ENCODE measurements at regions not wholly inside any gene's neighbourhood (a gene's known extent, or its start where the extent isn't known, plus 50 kb on each side); places are given as distances from the start of the nearest gene placed in this dataset.

DNA sequence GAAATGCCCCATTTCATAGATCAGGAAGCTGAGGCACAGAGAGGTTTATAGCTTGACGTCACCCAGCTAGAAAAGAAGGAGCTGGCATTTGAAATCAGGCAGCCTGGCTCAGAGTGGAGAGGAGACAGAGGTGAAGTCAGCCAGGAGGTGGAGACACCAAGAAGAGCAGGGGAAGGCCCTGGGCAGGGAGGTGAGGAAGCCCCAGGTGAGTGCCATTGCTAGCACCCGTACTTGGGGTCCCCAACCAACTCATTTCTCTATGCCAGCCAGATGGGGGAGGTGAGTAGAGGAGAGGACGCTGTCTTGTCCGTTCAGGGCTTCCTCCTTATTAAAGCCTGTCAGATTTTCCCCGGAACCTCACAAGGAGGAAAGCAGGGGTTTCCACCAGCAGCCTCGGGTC lies 149.6 kb upstream of the TLE3 start:
- Histone ChIP-seq H3K36me3 (ENCODE audit: control insufficient read depth in 2 of 2, insufficient read depth in 2 of 2, low read length in 2 of 2) (no peaks in the 10 kb centered on the region), H3K4me3 (ENCODE audit: low read length in 2 of 2) (no peak overlapping the region), H3K9ac (ENCODE audit: low read length in 2 of 2) (no peak overlapping the region), H3K9me3 (ENCODE audit: control insufficient read depth in 2 of 2, low read length in 2 of 2) (no peaks in the 10 kb centered on the region), H3K4me1 (ENCODE audit: control insufficient read depth, insufficient read depth, low read length) (no peaks in the 10 kb centered on the region), H3K27ac (ENCODE audit: low read length) (no peak overlapping the region), H3K27me3 (ENCODE audit: control insufficient read depth in 1 of 2, insufficient read depth in 2 of 2, low read length in 2 of 2) (no peaks in the 10 kb centered on the region)

DNA sequence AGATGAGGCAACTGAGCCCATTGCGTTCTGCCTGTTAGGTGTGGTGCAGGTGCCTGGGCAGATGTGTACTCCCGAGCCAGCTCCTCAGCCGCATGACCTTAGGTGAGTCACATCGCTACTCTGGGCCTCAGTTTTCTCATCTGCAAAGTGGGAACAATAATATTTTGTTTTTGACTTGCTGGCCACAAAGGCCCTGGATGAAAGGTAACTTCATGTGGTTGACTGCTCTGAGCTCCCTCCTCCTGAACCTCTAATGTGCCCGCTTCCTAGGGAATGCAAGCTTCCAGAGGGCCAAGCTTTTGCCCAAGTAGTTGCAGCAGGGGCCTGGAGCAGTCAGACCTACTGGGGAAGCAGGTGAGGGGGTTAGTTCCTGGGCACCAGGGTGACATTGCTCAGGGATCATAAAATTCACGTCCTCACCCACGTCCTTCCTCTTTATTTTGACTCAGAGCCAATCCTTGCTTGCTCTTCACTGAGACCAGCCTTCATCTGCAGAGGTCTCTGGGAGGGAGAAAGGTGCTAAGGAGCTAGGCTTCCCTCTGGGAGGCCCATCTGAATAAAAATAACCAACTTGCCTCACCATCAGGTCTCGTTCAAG lies 149.0 kb upstream of the TLE3 start:
- H3K4me3 ChIP-seq (ENCODE audit: low read length in 2 of 2), result no peak overlapping the region
- H3K4me1 ChIP-seq (ENCODE audit: control insufficient read depth, insufficient read depth, low read length), result no peaks in the 10 kb centered on the region
- H3K36me3 ChIP-seq (ENCODE audit: control insufficient read depth in 2 of 2, insufficient read depth in 2 of 2, low read length in 2 of 2), result no peaks in the 10 kb centered on the region
- H3K9me3 ChIP-seq (ENCODE audit: control insufficient read depth in 2 of 2, low read length in 2 of 2), result no peaks in the 10 kb centered on the region
- no peak overlapping the region for H3K27ac ChIP-seq (ENCODE audit: low read length)
- no peaks in the 10 kb centered on the region for H3K27me3 ChIP-seq (ENCODE audit: control insufficient read depth in 1 of 2, insufficient read depth in 2 of 2, low read length in 2 of 2)
- no peak overlapping the region for H3K9ac ChIP-seq (ENCODE audit: low read length in 2 of 2)

DNA sequence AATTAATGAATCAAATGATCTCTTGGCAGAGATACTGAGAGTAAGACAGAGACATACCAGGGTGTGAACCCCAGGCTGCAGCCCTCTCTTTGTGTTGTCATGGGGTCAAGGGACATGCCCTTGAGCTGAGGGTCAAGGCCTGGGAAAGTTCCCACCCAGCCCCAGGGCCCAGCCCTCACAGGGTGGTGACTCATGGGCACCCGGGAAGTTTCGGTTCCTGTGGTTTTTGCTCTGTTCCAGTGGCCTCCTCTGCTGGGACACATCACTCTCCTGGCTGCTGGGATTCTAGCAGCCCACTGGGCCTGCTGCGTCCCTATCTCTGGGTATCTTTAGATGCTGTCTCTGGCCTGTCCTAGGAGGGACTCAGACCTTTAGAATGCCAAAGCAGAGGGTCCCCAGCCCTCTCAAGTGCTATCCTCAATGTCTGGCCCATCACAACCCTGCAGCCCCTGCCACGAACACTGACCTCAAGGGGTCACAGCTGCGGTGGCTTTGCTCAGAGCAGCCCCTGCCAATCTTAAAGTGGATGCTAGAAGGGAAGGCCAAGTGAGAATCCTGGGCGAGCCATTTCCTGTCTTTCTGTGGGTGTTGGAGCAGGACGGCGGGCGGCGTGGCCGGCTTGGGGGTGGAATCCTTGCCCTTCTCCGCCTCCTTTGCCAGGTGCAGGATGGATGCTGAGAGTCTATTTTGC lies 148.4 kb upstream of the TLE3 start:
- H3K4me1 ChIP-seq (ENCODE audit: control insufficient read depth, insufficient read depth, low read length), result no peaks in the 10 kb centered on the region
- H3K27me3 ChIP-seq (ENCODE audit: control insufficient read depth in 1 of 2, insufficient read depth in 2 of 2, low read length in 2 of 2), result no peaks in the 10 kb centered on the region
- H3K4me3 ChIP-seq (ENCODE audit: low read length in 2 of 2), result no peak overlapping the region
- H3K9ac ChIP-seq (ENCODE audit: low read length in 2 of 2), result no peak overlapping the region
- H3K36me3 ChIP-seq (ENCODE audit: control insufficient read depth in 2 of 2, insufficient read depth in 2 of 2, low read length in 2 of 2), result no peaks in the 10 kb centered on the region
- no peak overlapping the region for H3K27ac ChIP-seq (ENCODE audit: low read length)
- H3K9me3 ChIP-seq (ENCODE audit: control insufficient read depth in 2 of 2, low read length in 2 of 2), result no peaks in the 10 kb centered on the region

DNA sequence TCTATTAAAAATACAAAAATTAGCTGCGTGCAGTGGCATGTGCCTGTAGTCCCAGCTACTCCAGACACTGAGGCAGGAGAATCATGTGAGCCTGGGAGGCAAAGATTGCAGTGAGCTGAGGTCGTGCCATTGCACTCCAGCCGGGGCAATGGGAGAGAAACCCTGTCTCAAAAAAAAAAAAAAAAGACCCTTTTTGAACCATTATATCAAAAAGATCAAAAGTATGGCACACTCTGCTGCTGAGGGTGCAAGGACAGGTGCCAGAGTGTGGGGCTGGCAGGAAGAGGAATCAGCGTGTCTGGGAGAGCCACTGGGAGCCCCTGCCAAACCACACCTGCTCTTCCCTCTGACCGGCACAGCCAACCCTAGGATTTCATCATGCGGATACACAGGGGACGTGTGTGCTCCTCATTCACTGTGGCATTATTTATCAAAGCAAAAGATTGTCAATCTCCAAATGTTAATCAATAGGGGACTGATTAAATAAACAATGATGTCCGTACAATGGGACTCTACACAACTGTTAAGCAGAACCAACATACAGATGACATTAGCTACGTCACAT lies 147.3 kb upstream of the TLE3 start:
- Histone ChIP-seq H3K9me3 (ENCODE audit: control insufficient read depth in 2 of 2, low read length in 2 of 2) (no peaks in the 10 kb centered on the region), H3K4me3 (ENCODE audit: low read length in 2 of 2) (no peak overlapping the region), H3K9ac (ENCODE audit: low read length in 2 of 2) (no peak overlapping the region), H3K36me3 (ENCODE audit: control insufficient read depth in 2 of 2, insufficient read depth in 2 of 2, low read length in 2 of 2) (no peaks in the 10 kb centered on the region), H3K4me1 (ENCODE audit: control insufficient read depth, insufficient read depth, low read length) (no peaks in the 10 kb centered on the region), H3K27me3 (ENCODE audit: control insufficient read depth in 1 of 2, insufficient read depth in 2 of 2, low read length in 2 of 2) (no peaks in the 10 kb centered on the region), H3K27ac (ENCODE audit: low read length) (no peak overlapping the region)

DNA sequence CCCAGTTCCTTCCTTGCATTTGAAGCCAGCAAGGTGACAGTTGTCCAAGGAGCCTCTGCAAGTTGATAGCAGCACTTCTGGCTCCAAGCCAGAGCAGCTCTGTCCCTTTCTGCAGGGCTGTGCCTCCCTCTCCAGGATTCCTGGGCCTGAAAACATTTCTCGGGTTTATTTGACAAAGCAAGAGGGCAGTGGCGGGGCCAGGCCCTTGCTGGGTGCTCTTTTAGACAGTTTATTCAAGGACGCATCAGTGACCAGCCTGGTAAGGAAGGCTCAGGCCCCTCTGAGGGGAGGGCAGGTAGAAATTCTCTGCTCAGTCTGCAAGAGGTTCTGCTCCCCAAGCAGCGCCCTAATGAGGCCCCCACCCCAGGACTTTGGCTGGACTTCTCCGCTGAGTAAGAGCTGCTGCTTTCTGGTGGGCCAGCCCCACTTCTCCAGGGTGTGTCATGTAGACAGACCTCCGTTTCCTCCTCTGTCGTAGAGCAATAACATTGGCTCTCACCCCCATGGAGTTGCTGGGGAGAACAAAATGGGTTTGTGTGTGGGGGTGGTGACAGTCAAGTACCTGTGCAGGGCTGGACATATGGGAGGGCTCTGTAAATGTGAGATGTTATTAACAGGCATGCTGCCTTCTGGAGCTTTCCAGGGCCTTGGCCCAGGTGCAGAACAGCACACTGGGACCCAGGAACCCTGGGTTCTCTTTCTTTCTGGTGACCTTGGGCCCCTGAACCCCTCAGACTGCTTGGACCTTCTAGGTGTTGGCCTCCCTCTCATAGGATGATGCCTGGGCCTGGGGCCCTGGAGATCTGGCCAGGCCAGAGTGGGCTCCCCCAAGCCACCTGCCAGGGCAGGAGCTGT lies 146.2 kb upstream of the TLE3 start:
- Histone ChIP-seq H3K27ac (ENCODE audit: low read length) (no peak overlapping the region), H3K36me3 (ENCODE audit: control insufficient read depth in 2 of 2, insufficient read depth in 2 of 2, low read length in 2 of 2) (no peaks in the 10 kb centered on the region), H3K9me3 (ENCODE audit: control insufficient read depth in 2 of 2, low read length in 2 of 2) (no peaks in the 10 kb centered on the region), H3K4me1 (ENCODE audit: control insufficient read depth, insufficient read depth, low read length) (no peaks in the 10 kb centered on the region), H3K9ac (ENCODE audit: low read length in 2 of 2) (no peak overlapping the region), H3K27me3 (ENCODE audit: control insufficient read depth in 1 of 2, insufficient read depth in 2 of 2, low read length in 2 of 2) (no peaks in the 10 kb centered on the region), H3K4me3 (ENCODE audit: low read length in 2 of 2) (no peak overlapping the region)

DNA sequence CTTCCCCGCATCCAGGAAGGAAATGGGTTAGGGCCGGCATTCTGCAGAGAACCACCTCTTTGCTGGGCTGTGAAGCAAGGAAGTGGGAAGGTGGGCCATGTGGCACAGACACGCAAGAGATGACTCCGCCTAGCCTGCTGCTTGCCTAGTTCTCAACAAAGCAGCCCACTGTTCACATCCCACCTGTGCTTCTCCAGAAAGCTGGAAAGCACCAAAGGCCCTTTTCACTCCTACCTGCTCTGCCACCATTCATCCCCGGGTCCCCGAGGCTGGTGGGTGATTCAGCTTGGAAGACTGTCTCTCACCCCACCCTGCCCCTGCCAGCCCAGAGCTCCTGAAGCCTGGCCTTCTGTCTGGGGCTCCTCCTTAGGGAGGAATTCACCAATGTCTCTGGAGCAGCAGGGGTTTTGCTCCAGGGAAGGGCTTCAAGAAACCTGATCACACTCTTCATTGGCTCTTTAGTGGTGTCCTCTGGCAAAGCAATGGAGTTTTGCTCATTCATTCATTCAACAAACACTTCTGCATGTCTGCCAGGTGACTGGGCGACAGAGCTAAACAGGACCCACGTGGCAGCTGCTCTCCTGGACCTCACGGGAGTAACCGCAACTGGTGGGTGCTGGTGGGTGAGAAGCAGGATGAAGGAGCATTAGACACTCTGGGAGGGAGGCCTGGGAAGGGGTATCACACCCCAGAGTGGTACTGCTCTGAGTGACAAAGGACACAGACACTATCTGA lies 145.4 kb upstream of the TLE3 start:
- Histone ChIP-seq H3K4me1 (ENCODE audit: control insufficient read depth, insufficient read depth, low read length) (no peaks in the 10 kb centered on the region), H3K4me3 (ENCODE audit: low read length in 2 of 2) (no peak overlapping the region), H3K27me3 (ENCODE audit: control insufficient read depth in 1 of 2, insufficient read depth in 2 of 2, low read length in 2 of 2) (no peaks in the 10 kb centered on the region)

DNA sequence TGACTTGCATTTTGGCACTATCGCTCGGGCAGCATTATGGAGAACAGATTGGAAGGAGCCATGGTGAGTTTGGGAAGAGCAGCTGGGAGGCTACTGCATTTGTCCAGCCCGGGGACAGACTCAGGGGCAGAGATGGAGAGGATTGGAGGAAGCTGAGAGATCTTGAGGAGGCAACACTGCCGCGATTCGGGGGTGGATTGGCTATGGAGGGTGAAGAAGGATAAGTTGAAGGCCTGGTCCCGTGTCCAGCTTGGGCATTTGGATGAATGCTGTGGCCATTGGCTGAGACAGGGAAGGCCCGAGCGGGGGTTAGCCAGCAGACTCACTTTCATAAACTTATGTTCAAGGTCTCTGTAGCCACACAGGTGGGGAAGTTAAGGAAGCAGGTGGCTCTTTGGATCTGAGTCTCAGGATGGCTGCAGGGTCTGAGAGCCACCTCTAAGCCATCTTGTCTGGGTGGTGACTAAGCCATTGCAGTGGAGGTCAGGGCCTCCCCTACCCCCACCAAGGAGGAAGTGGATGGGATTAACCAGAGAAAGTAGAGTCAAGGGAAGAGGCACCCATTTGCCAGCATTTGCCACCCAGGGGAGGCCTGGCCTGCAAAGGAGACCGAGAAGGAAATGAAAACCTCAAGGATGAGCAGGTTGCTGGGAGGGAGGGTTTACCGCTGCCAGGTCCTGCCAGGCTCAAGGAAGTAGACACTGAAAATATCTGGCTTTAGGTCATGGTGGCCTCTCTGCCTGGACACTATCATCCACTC lies 144.0 kb upstream of the TLE3 start:
- Histone ChIP-seq H3K9ac (ENCODE audit: low read length in 2 of 2) (no peak overlapping the region), H3K36me3 (ENCODE audit: control insufficient read depth in 2 of 2, insufficient read depth in 2 of 2, low read length in 2 of 2) (no peaks in the 10 kb centered on the region), H3K4me1 (ENCODE audit: control insufficient read depth, insufficient read depth, low read length) (no peaks in the 10 kb centered on the region), H3K27me3 (ENCODE audit: control insufficient read depth in 1 of 2, insufficient read depth in 2 of 2, low read length in 2 of 2) (no peaks in the 10 kb centered on the region), H3K9me3 (ENCODE audit: control insufficient read depth in 2 of 2, low read length in 2 of 2) (no peaks in the 10 kb centered on the region), H3K4me3 (ENCODE audit: low read length in 2 of 2) (no peak overlapping the region), H3K27ac (ENCODE audit: low read length) (no peak overlapping the region)

More for the DNA sequence above, 145.4 kb upstream of the TLE3 start:
- Histone ChIP-seq H3K36me3 (ENCODE audit: control insufficient read depth in 2 of 2, insufficient read depth in 2 of 2, low read length in 2 of 2) (no peaks in the 10 kb centered on the region), H3K27ac (ENCODE audit: low read length) (no peak overlapping the region), H3K9me3 (ENCODE audit: control insufficient read depth in 2 of 2, low read length in 2 of 2) (no peaks in the 10 kb centered on the region), H3K9ac (ENCODE audit: low read length in 2 of 2) (no peak overlapping the region)

DNA sequence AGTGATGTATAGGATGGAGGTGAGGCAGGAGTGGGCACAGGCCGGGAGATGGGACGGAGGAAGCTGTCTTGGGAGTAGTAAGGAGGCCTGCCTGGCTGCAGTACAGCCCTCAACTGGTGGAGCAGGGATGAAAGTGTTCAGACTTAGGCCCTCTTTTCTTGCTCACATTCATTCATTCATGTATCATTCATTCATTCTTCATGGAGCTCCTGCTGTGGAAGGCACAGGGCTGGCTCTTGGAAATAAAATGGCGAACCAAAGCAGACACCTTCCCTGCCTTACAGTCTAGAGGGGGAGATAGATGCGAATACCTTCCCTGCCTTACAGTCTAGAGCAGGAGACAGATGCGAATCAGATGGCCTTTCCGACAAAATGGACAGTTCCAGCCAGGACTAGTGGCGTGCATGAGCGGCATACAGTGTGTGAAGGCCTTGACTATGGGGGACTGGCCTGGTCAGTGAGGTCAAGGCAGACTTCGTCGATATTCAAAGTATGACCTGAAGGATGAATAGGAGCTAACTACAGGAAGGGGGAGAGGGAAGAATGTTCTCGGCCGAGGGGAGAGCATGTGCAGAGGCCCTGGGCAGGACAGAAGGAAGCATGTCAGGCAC lies 143.2 kb upstream of the TLE3 start:
- no peak overlapping the region for H3K4me3 ChIP-seq (ENCODE audit: low read length in 2 of 2)
- no peak overlapping the region for H3K27ac ChIP-seq (ENCODE audit: low read length)
- peaks cover 1% of the 10 kb centered on the region for H3K4me1 ChIP-seq (ENCODE audit: control insufficient read depth, insufficient read depth, low read length)
- no peaks in the 10 kb centered on the region for H3K9me3 ChIP-seq (ENCODE audit: control insufficient read depth in 2 of 2, low read length in 2 of 2)
- H3K9ac ChIP-seq (ENCODE audit: low read length in 2 of 2), result no peak overlapping the region
- H3K36me3 ChIP-seq (ENCODE audit: control insufficient read depth in 2 of 2, insufficient read depth in 2 of 2, low read length in 2 of 2), result no peaks in the 10 kb centered on the region
- H3K27me3 ChIP-seq (ENCODE audit: control insufficient read depth in 1 of 2, insufficient read depth in 2 of 2, low read length in 2 of 2), result no peaks in the 10 kb centered on the region

DNA sequence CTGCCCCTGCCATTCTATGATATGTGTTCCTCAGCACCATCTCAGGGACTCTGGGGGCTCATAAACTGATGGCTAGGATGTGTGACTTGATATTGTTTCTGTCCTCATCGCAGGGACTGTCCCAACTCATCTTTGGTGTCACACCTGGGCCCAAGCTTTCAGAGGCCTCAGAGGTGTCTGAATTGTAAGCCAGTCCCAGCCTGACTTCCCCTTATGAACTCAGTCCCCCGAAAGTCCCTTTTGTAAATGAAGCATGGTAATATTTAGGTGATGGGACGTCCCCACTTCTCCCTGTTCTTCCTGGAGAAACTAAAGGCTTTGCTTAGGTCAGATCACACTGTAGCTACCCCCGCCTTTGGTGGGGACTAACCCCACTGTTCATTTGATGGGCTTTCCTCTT lies 142.4 kb upstream of the TLE3 start:
- Histone ChIP-seq H3K4me1 (ENCODE audit: control insufficient read depth, insufficient read depth, low read length) (peaks cover 10% of the 10 kb centered on the region), H3K27me3 (ENCODE audit: control insufficient read depth in 1 of 2, insufficient read depth in 2 of 2, low read length in 2 of 2) (no peaks in the 10 kb centered on the region), H3K27ac (ENCODE audit: low read length) (no peak overlapping the region), H3K9me3 (ENCODE audit: control insufficient read depth in 2 of 2, low read length in 2 of 2) (no peaks in the 10 kb centered on the region), H3K9ac (ENCODE audit: low read length in 2 of 2) (no peak overlapping the region), H3K4me3 (ENCODE audit: low read length in 2 of 2) (no peak overlapping the region), H3K36me3 (ENCODE audit: control insufficient read depth in 2 of 2, insufficient read depth in 2 of 2, low read length in 2 of 2) (no peaks in the 10 kb centered on the region)
